ENCODE measurements at regions not wholly inside any gene's neighbourhood (a gene's known extent, or its start where the extent isn't known, plus 50 kb on each side); places are given as distances from the start of the nearest gene placed in this dataset.

- TF ChIP-seq CTCF (IDR thresholded peaks at IDR 0.05) (no peak), EZH2 (IDR thresholded peaks at IDR 0.05; ENCODE audit: borderline replicate concordance, insufficient read depth, low read depth, low read length, poor library complexity, severe bottlenecking) (no peak)
These were observed 2285.8 kb downstream of the TP53TG3F start for GRCh38 chr16:35745191-35745590.

All from B cell (primary cell).